HCT116 (cell line): ENCODE measurements at regions not wholly inside any gene's neighbourhood (a gene's known extent, or its start where the extent isn't known, plus 50 kb on each side); places are given as distances from the start of the nearest gene placed in this dataset.

Experiments used
- ATAC-seq: fragments of 200-7000 bp; cut with Tn5 transposase; 2 replicates; pipeline ENCODE4 v1.9.1; 2020; ENCODE audit warnings: mild to moderate bottlenecking, moderate library complexity
- BruUV-seq: library from RNA; stranded (reverse); fragments of 400-500 nt; replicated peaks from 2 replicates; lab custom pipeline; 2021; lab: Mats Ljungman, UMichigan
- CTCF ChIA-PET: fragments of 300-600 bp; sonication (Branson Sonifier 250); formaldehyde crosslinking; loops from one replicate; lab custom pipeline; 2021; ENCODE audit warnings: antibody characterized with exemption; lab: Charles Lee
- POLR2A ChIA-PET: fragments of 300-600, 350-600 bp; sonication (Branson Sonifier 250); formaldehyde crosslinking; loops from one replicate; lab custom pipeline; 2021; ENCODE audit warnings: antibody characterized with exemption; lab: Charles Lee
- RAD21 ChIA-PET, 2 experiments: fragments of 300-600 bp; sonication (Branson Sonifier 250); formaldehyde crosslinking; loops; one replicate each; lab custom pipeline; 2023; ENCODE audit warnings: low total read pairs in 2 of 2; ENCODE audit not compliant: uncharacterized antibody in 2 of 2, unreplicated experiment in 2 of 2, low non-redundant PET in 1 of 2; lab: Charles Lee
- DNase-seq: peaks from one replicate; pipeline ENCODE4 v3.0.0-alpha.2; 2010; ENCODE audit warnings: low read depth, low spot score
- H2AFZ ChIP-seq: fragments of 200-600 bp; shearing (Covaris generic), sonication (generic); 2 replicates; pipeline ENCODE4 v1.6.1; 2017; ENCODE audit warnings: low read depth, mixed run types, mixed read lengths, antibody characterized with exemption, low read length; ENCODE audit not compliant: poor library complexity, severe bottlenecking
- H3K27ac ChIP-seq: 2 replicates; pipeline ENCODE4 v1.5.1; 2012; ENCODE audit warnings: low read depth, low read length
- H3K27me3 ChIP-seq: fragments of 200-600 bp; sonication (generic); 2 replicates; pipeline ENCODE4 v1.6.1; 2016; ENCODE audit warnings: mixed run types, low read length, mixed read lengths; ENCODE audit not compliant: insufficient read depth
- H3K36me3 ChIP-seq, 2 experiments: fragments of 200-500 bp in 1 of 2; fragments of 200-600 bp in 1 of 2; sonication (Bioruptor generic) in 1 of 2; sonication (generic) in 1 of 2; 2 replicates each; pipeline versions ENCODE4 v1.5.1 to v1.6.1; 2014 to 2016; ENCODE audit warnings: low read length in 2 of 2, inconsistent platforms in 1 of 2, mixed read lengths in 1 of 2, mixed run types in 1 of 2; ENCODE audit not compliant: insufficient read depth in 2 of 2, control insufficient read depth in 1 of 2
- H3K4me1 ChIP-seq, 2 experiments: fragments of 200-600 bp in 1 of 2; sonication (generic) in 1 of 2; 2 replicates each; pipeline versions ENCODE4 v1.5.1 to v1.6.1; 2012 to 2017; ENCODE audit warnings: low read length in 2 of 2, inconsistent platforms in 1 of 2, mild to moderate bottlenecking in 1 of 2, mixed read lengths in 1 of 2, mixed run types in 1 of 2, moderate library complexity in 1 of 2; ENCODE audit not compliant: insufficient read depth in 2 of 2, control insufficient read depth in 1 of 2
- H3K4me2 ChIP-seq: fragments of 200-600 bp; sonication (generic); 2 replicates; pipeline ENCODE4 v1.6.1; 2017; ENCODE audit warnings: mixed run types, low read length, mixed read lengths
- H3K4me3 ChIP-seq, 2 experiments: fragments of 200-600 bp in 1 of 2; sonication (generic) in 1 of 2; replicated peaks in 1 of 2; 2 replicates each; pipeline ENCODE4 v1.5.1; 2011 to 2016; ENCODE audit warnings: low read length in 2 of 2, control low read depth in 1 of 2, low read depth in 1 of 2, mild to moderate bottlenecking in 1 of 2, mixed read lengths in 1 of 2, mixed run types in 1 of 2
- H3K79me2 ChIP-seq: fragments of 200-600 bp; sonication (generic); 2 replicates; pipeline ENCODE4 v1.6.1; 2017; ENCODE audit warnings: mild to moderate bottlenecking, mixed run types, low read length, moderate library complexity, mixed read lengths; ENCODE audit not compliant: insufficient read depth
- H3K9ac ChIP-seq: fragments of 200-600 bp; sonication (generic); 2 replicates; pipeline ENCODE4 v1.6.1; 2016; ENCODE audit warnings: low read length, mixed read lengths
- H3K9me2 ChIP-seq: fragments of 200-600 bp; sonication (generic), shearing (Covaris generic); 2 replicates; pipeline ENCODE4 v1.6.1; 2017; ENCODE audit warnings: mixed run types, mild to moderate bottlenecking, moderate library complexity; ENCODE audit not compliant: insufficient read depth
- H3K9me3 ChIP-seq, 2 experiments: fragments of 200-500 bp in 1 of 2; fragments of 200-600 bp in 1 of 2; sonication (Bioruptor generic) in 1 of 2; sonication (generic) in 1 of 2; 2 replicates each; pipeline ENCODE4 v1.6.1; 2014 to 2017; ENCODE audit warnings: low read length in 2 of 2, mixed read lengths in 2 of 2, inconsistent platforms in 1 of 2, low read depth in 1 of 2, mild to moderate bottlenecking in 1 of 2, mixed run types in 1 of 2, moderate library complexity in 1 of 2; ENCODE audit not compliant: control insufficient read depth in 1 of 2, insufficient read depth in 1 of 2
- H4K20me1 ChIP-seq: fragments of 200-600 bp; sonication (generic), shearing (Covaris generic); 2 replicates; pipeline ENCODE4 v1.6.1; 2017; ENCODE audit warnings: mixed run types, mild to moderate bottlenecking, moderate library complexity; ENCODE audit not compliant: insufficient read depth
- CBX3 ChIP-seq: IDR thresholded peaks from 2 replicates; pipeline ENCODE4 v1.6.1; 2012; ENCODE audit warnings: low read depth
- CEBPB ChIP-seq: IDR thresholded peaks from 2 replicates; pipeline ENCODE4 v1.6.1; 2012; ENCODE audit warnings: low read depth
- CTCF ChIP-seq, 3 experiments: fragments of 200-600 bp in 1 of 3; sonication (generic) in 1 of 3; IDR thresholded peaks in 2 of 3; conservative IDR thresholded peaks in 1 of 3; 2 replicates each; pipeline ENCODE4 v1.5.1; 2012 to 2017; ENCODE audit warnings: low read depth in 2 of 3, low read length in 2 of 3, antibody characterized with exemption in 1 of 3, borderline replicate concordance in 1 of 3, control low read depth in 1 of 3, mild to moderate bottlenecking in 1 of 3, mixed read lengths in 1 of 3, mixed run types in 1 of 3, moderate library complexity in 1 of 3; ENCODE audit not compliant: insufficient read depth in 1 of 3
- ELF1 ChIP-seq: IDR thresholded peaks from 2 replicates; pipeline ENCODE4 v1.6.1; 2012; ENCODE audit warnings: low read depth, borderline replicate concordance
- EZH2 ChIP-seq: fragments of 200-600 bp; sonication (generic); IDR thresholded peaks from 2 replicates; pipeline ENCODE4 v1.6.1; 2017; ENCODE audit warnings: antibody characterized with exemption, mixed run types
- EZH2phosphoT487 ChIP-seq: fragments of 200-600 bp; IDR thresholded peaks from 2 replicates; pipeline ENCODE4 v1.6.1; 2018; ENCODE audit warnings: antibody characterized with exemption, borderline replicate concordance
- FOSL1 ChIP-seq: IDR thresholded peaks from 2 replicates; pipeline ENCODE4 v1.6.1; 2012; ENCODE audit warnings: low read depth
- MAX ChIP-seq: IDR thresholded peaks from 2 replicates; pipeline ENCODE4 v1.6.1; 2012
- POLR2A ChIP-seq: IDR thresholded peaks from 2 replicates; pipeline ENCODE4 v1.7.0; 2011; ENCODE audit warnings: borderline replicate concordance; ENCODE audit not compliant: insufficient read depth, insufficient read length; ENCODE audit errors: extremely low read depth
- SIN3A ChIP-seq: IDR thresholded peaks from 2 replicates; pipeline ENCODE4 v1.6.1; 2012; ENCODE audit warnings: low read depth
- SP1 ChIP-seq: IDR thresholded peaks from 2 replicates; pipeline ENCODE4 v1.6.1; 2012; ENCODE audit warnings: low read depth
- SRF ChIP-seq: IDR thresholded peaks from 2 replicates; pipeline ENCODE4 v1.6.1; 2012; ENCODE audit warnings: low read depth
- ZBTB33 ChIP-seq: IDR thresholded peaks from 2 replicates; pipeline ENCODE4 v1.6.1; 2011; ENCODE audit warnings: mild to moderate bottlenecking, low read length, moderate library complexity; ENCODE audit not compliant: insufficient replicate concordance; ENCODE audit errors: extremely low read depth
- ZFX ChIP-seq: fragments of 450-650 bp; IDR thresholded peaks from 2 replicates; pipeline ENCODE4 v1.6.1; 2017
- ZNF274 ChIP-seq: fragments of 200-500 bp; sonication (Bioruptor generic); IDR thresholded peaks from 2 replicates; pipeline ENCODE4 v1.6.1; 2014; ENCODE audit warnings: mild to moderate bottlenecking, low read depth, low read length, inconsistent platforms
- intact Hi-C: fragments of 100-400 bp; cut with micrococcal nuclease; formaldehyde crosslinking; loops from 2 replicates; pipeline ENCODE4 v1.10.0; 2022

- CTCF ChIA-PET, result no interaction called here
- POLR2A ChIA-PET, result no interaction called here
- Histone ChIP-seq H3K9me3 (no peaks in the 10 kb centered on the region), H3K4me3 (no peak overlapping the region), H3K9ac (no peak overlapping the region), H3K27ac (no peak overlapping the region), H3K36me3 (no peaks in the 10 kb centered on the region), H4K20me1 (no peaks in the 10 kb centered on the region), H3K4me1 (no peaks in the 10 kb centered on the region), H3K27me3 (no peaks in the 10 kb centered on the region), H3K79me2 (no peaks in the 10 kb centered on the region), H3K9me2 (no peaks in the 10 kb centered on the region), H2AFZ (no peak overlapping the region), H3K4me2 (no peak overlapping the region)
- intact Hi-C loops, result no loop called here
- no peak for ATAC-seq
- no TSS peak for BruUV-seq
- TF ChIP-seq ZNF274 (no peak), ZFX (no peak), ZBTB33 (no peak), POLR2A (no peak), EZH2 (no peak)
- RAD21 ChIA-PET, result no interaction called here
- DNase-seq, result no peak
These were observed 142.9 kb upstream of the TP63 start for GRCh38 chr3:189488241-189488767.

GRCh38 chr3:189490337-189490736 is 140.9 kb upstream of the TP63 start:
- Histone ChIP-seq H3K9ac (no peak overlapping the region), H3K9me2 (no peaks in the 10 kb centered on the region), H4K20me1 (no peaks in the 10 kb centered on the region), H3K27me3 (no peaks in the 10 kb centered on the region), H2AFZ (no peak overlapping the region), H3K36me3 (no peaks in the 10 kb centered on the region), H3K79me2 (no peaks in the 10 kb centered on the region), H3K9me3 (no peaks in the 10 kb centered on the region)
- BruUV-seq, result no TSS peak
- RAD21 ChIA-PET, result no interaction called here
- ATAC-seq, result no peak
- no peak for TF ChIP-seq CEBPB
- TF ChIP-seq CTCF (IDR thresholded peaks at IDR 0.05 in 2 of 3, conservative IDR thresholded peaks at IDR 0.05 in 1 of 3; ENCODE audit: borderline replicate concordance in 1 of 3, insufficient read depth in 1 of 3, low read depth in 2 of 3, low read length in 2 of 3), result no peak
- no peak for TF ChIP-seq EZH2
- no peak for TF ChIP-seq ZNF274
- no peak for TF ChIP-seq CBX3
- TF ChIP-seq MAX, result no peak
- no peak for TF ChIP-seq SIN3A
- TF ChIP-seq EZH2phosphoT487, result no peak
- no peak for TF ChIP-seq FOSL1
- TF ChIP-seq POLR2A, result no peak
- no peak for TF ChIP-seq SP1
- TF ChIP-seq SRF, result no peak
- no peak for TF ChIP-seq ELF1
- TF ChIP-seq, all 23 proteins: peak for 0
- ChIA-PET CTCF (no interaction called here), POLR2A (no interaction called here)
- Histone ChIP-seq H3K4me2 (no peak overlapping the region), H3K4me3 (no peak overlapping the region), H3K4me1 (no peaks in the 10 kb centered on the region), H3K27ac (no peak overlapping the region)
- intact Hi-C loops, result no loop called here
- no peak for DNase-seq
